NCI-H460 (cell line): ENCODE measurements at regions not wholly inside any gene's neighbourhood (a gene's known extent, or its start where the extent isn't known, plus 50 kb on each side); places are given as distances from the start of the nearest gene placed in this dataset.

Experiments
- DNase-seq: peaks from one replicate; pipeline ENCODE4 v3.0.0-alpha.2; 2016; ENCODE audit warnings: low read depth; ENCODE audit errors: extremely low read depth

DNA sequence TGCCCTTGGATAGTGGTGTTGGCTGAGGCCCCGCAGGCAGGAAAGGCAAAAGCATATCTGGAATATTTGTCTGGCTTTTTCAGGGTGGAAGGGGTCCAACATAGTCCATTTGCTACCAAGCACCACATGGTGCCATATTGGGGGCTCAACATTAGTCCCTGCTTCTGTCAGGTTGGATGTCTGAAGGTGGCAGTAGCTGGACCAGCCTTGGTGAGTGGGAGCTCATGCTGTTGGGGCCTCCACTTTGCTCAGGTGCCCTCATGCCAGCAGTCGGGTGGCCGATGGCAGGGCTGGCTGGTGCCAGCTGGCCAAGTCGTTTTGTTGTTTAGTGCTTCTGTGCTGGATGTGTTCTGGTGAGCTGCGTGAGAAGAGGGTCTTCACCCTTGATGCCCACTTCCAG lies 135.3 kb downstream of the PAPOLA start:
- no peak for DNase-seq

DNA sequence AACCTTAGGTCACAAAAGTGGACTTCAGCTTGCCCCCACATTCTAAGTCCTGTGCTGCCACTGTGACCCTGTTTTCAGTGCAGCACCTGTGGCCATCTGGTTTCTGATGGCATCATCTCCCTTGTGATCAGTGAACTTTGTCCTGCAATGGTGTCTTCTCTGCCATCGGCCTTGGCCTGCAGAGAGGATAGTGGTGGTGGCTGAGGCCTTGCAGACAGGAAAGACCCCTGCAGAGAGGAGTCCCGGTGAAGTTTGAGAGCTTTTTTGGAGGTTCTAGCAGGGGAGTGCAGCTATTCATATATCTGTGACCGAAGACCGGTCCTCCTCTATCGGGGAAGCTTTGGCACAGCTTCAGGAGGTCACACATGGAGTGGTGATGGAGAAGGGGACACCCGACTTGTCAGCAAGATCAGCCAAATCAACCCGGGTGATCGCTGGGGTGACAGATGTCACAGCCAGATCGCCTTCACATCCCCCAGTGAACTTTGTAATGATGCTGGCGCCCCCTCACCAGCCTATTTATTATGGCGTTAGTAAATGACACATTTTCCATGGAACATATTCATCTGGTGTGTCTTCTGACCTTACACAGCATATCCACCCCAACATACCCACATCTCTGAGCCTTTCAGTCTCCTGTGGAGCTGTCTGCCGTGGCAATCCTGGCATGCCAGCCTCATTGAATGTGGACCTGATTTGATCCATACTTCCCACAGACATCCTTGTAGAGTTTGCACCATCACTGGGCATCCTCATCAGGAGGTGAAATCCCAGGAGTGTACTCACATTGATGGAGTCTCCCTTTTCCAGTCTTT lies 136.1 kb downstream of the PAPOLA start:
- DNase-seq = no peak

DNA sequence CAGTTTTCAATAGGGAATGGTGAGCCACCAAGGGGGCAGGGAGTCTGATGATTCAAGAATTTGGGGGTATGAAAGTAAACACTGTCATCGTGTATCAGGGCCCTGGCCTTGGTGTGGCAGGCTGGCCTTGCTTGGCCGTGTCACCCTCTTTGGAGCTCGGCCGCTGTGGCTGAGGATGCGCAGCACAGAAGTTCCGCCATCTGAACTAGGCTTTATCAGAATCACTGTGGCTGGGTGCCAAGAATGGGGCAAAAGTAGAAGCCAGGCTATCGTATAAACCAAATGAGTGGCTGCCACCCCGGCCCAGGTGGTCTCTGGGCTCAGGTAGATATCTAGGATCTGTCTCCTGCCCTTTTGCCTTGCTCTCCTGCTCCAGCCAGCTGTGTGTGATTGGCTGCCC lies 137.4 kb downstream of the PAPOLA start:
- DNase-seq = no peak

DNA sequence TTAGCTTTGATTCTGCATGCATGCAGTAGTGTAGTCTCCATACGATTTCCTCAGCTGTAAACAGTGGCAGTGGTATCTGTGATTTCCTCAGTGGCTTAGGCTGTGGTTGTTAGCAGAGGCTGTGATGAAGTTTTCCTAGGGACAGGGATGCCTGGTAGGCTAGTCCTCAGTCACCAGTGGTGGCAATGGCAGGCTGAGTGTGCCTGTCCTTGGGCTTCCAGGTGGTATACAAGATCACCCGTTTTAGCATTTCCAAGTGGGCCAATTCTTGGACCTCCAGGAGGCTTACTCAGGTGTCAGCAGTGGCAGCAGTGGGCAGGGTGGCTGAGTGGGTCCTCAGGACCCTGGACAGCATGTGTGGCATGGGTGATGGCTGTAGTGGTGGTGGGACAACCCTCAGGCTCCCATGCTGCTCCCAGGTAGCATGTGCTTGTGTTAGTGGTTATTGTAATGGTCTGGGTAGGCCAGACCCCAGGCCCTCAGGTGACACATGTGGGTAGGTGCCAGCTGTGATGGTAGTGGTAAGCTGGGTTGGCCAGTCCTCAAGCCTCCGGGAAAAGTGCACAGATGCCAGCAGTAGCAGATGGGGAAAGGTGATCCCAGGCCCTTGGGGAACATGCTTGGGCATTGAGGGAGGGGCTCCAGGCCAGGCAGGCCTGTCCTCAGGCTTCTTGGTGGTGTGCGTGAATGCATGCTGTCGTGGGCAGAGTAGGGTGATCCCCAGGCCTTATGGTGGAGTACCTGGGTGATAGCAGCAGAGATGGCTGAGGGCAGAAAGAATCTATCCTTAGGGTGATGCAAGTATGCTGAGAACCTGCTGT lies 146.5 kb downstream of the PAPOLA start:
- no peak for DNase-seq

DNA sequence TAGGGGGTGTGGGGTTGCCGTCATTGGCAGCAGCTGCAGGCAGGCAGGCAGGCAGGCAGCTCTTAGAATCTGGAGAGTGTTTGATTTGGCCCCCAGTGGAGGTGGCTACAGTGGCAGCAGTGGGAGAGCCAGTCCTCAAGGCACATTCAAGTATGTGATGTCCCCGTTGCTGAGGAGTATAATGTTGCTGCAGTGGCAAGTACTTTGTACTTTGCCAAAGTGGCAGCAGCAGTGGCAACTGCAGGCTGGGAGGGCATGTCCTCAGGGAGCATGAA lies 147.1 kb downstream of the PAPOLA start:
- DNase-seq = no peak

DNA sequence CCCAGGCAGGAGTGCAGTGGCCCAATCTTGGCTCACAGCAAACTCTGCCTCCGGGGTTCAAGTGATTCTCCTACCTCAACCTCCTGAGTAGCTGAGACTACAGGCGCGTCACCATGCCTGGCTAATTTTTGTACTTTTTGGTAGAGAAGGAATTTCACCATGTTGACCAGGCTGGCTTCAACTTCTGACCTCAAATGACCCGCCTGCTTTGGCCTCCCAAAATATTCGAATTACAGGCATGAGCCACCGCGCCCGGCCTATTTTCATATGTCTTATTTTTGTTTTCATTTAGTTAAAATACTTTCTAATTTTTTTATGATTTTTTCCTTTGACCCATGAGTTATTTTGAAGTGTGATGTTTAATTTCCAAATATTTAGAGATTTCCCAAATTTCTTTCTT lies 143.6 kb upstream of the VRK1 start:
- no peak for DNase-seq

DNA sequence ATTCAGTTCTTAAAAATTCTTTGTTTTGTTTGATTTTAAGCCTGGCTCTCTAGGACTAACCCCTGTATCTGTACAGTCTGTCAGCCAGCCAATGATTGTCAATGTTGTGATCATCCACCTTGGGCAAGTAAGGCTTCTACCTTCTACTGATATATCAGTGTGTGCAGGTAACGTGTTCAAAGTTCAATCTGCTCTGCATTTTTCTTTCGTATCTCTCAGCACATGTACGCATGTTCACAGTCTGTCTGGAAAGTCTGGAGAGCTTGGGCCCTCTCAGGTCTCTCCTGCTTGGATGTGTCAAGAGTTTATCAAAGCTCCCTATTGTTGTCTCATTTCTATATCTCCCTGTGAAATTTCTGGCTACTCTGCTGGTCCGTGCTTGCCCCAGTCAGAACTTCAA lies 138.6 kb upstream of the VRK1 start:
- no peak for DNase-seq

DNA sequence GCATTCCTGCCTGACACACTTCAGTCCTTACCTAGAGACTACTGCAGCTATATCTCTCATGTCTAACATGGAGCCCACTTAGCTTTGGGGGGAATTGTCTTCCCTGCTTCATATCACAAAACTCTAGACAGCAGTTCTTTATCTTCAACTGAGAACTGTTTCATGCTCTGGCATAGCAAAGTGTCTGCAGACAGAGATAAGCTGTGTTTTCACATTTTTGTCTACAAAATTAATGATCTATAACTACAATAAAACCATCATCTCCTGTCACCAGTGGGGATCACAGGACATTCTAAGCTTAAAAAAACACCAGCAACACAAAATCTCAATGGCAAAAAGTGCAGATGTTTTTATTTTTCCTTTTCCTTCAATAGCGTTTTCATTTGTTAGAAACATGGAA lies 137.1 kb upstream of the VRK1 start:
- DNase-seq = no peak

DNA sequence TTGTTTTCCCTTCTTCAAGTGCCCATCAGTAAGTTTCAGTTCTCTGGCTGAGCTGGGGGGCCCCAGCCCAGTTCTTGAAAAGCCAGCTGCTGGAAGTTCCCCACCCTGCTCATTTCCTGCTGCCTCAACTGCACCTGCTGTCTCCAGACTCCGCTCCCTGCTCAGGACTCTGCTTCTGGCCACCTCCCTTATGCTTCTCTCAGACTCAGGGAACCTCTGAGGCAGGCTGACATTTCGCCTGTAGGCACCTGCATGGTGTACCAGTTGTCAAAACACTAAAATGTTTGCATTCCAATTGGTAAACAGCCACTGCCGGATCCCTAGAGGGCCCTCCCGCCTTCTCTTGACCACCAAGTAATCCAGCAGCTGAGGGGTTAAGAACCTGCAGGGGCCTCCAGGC lies 136.5 kb upstream of the VRK1 start:
- DNase-seq = no peak

DNA sequence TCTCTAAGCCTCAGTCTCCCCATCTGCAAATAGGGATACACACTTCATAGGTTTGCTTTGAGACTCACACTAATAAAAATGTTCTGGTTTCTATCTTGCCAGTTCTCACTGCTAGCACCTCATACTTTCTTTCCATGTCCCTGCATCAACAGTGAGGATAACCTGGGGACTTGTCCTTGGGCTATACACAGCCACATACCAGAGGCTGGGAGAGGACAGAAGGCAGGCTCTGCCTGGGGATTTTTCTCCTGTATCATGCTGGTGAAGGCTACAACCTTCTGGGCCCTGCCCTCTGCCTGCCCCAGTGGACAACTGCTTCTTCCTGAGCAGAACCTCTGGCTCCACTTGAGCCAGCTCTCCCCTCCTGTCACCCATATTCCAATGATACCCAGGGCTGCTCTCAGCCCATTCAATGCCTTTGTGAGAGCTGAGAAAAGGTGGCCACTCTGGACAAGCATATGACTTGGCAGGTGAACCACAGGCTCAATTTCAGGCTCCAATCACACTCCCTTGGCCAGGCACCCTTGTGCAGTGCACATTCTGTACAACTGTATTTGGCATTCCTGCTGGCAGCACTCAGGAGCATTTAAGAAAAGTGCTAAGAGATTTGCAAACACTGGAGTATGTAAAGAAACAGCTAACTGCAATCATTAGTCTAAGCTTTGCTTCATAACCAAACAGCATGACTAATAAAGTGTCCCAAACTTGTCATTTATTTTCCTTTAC lies 135.8 kb upstream of the VRK1 start:
- no peak for DNase-seq

DNA sequence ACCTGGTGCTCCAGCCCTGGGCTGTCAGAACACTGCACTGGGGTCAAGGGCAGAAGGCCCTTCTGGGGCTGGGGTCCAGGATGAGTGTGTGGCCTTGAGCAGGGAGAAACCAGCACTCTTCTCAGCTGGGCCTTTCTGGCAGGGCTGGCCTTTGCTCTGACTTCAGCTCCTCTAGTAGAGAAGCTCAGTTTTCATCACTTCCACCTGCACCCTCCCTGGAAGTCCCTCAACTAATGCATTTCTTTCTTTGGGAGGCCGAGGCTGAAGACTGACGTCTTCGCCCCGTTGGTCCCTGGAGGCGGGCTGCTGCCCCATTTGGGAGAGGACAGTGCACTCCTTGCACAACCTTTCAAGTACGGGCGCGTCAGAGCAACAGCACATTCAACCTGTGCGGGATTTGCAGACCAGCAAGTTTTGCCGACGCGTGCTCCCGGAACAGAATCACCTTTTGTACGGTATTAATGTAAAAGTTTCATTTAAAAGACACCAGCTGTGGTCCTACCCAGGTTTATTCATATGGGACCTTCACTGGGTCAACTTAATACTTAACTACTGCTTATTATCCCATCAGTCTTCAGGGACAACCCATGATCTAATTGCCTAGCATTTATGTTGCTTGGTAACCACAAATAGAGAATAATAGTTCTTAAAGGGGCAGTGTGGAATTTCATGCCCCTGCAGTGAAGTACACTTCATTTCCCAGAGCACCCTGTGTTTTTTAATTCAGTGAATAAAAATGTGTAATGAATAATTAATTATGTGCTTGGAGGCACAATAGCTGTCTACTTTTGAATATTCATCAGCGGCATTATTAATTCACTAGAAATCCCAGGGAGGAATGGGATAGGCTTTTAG lies 134.8 kb upstream of the VRK1 start:
- DNase-seq = no peak

DNA sequence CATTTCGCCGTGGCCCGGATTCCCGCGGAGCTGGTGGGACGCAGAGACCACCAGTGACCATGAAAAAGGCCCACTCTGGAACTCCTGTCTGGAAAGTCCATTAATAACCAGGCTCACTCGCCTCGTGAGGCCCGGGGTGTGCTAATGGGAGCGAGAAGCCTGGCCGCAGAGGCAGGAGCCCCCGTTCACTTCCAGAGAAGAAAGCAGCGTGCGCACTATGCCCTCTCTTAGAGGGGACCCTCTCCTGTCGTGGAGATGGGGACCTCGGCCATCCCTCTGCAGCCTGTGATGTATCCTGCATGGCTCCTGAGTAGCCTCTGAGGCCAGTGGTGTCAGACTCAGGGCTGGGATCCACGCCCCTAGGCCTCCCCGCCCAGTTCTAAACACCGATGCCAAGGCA lies 134.1 kb upstream of the VRK1 start:
- no peak for DNase-seq

DNA sequence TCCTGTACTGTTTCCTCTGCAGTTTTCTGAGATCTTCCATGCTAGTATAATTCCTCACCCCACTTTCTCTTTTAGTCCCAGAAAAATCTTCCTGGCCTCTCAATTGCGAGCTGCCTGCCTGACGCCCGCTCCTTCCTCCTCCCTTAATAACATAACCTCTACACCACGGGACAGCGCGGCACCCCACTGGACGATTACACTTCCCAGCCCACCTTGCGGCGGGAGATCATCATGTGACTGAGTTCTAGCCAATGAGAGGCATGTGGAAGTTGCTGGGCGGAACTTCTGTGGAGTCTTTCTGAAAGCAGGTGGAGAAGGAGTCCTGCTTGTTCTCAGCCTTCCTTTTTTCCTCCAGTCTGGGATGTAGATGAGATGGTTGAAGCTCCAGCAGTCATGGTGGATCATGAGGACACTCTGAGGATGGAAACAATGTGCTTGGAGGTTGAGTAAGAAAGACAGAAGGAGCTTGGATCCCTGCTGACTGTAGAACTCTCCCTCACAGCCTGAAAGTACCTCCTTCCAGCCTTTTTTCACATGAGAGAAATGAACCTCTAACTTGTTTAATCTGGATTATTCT lies 133.6 kb upstream of the VRK1 start:
- DNase-seq = no peak

DNA sequence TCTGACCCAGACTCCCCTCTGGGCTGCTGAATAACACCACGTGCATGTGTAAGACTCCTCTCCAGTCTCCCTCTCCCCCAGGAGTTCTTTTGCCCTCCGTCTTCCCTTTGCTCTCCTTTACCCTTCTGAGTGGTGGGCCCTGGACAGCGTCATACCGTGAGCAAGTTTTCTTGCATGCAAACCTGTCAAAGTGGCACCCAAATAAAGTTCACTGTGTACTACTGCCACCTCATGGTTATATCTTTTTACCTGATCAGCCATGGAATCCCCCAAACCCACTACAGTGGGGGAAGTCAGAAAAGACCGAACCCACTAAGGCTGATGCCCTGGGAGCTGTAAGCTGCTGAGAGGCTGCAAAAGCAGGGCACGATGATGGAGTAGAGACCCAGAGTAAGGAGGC lies 131.1 kb upstream of the VRK1 start:
- DNase-seq = no peak

DNA sequence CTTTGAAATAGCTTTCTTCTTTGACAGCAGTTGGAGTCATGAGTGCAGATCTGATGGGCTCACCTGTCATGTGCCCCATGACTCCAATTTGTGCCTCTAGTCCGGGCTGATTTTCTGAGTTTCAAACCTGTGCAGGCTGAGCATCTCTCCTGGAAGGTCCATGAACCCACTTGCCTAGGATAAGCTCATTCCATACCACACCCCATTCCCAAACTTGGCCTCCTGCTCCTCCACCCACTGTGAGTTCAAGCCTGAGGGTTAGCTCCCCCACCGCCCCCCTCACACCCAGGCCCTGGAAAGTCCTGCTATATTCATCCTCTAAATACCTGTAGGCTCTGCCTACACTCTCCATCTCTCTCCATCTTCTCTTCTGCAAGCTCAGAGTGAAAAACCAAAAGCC lies 126.8 kb upstream of the VRK1 start:
- DNase-seq = no peak

DNA sequence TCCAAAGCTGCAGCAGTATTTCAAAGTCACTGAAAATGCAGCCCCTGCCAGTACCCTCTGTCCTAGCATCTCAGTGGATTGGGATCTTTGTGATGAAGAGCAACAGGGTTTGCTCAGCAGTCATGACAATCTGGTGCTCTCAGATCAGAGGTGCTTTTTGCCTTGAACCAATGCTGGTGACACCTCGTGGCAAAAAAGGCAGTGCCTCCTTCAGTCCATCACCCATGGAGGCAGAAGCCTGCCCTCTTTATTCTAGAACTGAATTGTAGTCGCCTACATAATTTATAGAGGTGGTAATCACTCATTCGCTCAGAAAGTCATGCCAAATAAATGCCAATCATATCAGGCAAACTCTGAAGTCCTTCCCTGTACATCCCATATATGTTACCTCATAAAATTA lies 126.0 kb upstream of the VRK1 start:
- DNase-seq = no peak

DNA sequence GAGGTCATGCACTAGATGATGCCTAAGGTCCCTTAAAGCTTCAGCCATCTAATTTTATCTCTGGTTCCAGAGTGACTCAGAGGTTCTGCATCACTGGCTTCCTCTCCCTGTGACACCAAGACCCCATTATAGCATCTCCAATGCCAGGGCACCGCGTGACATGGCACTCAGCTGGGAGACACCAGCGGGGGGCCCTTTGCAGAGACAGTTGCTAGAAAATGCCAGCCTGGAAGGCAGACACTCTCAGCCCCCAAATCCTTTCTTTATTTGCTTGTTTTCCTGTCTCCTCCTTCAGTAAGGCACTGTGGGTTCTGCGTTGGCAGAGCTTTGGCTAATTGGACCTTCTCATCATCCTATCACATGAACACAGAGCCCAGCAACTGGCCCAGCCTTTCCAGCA lies 123.5 kb upstream of the VRK1 start:
- DNase-seq = no peak

DNA sequence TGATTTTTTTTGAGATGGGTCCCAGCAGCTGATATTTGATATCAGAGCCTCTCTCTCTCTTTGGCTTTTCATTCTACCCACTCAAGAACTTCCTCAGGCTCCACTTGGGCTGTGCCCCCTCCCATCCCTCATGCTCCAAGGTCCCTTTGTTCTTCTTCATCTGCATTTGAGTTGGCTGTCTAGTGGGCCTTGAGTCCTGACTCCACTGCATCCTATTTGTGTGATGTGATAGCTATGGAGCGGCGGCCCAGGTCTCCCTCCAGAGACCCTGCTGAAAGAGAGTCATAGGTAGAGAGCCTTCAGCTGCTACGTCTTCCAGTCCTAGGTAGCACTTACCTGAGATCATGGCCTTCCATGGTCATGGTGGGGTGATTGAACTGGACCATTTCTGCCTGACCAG lies 123.1 kb upstream of the VRK1 start:
- no peak for DNase-seq

DNA sequence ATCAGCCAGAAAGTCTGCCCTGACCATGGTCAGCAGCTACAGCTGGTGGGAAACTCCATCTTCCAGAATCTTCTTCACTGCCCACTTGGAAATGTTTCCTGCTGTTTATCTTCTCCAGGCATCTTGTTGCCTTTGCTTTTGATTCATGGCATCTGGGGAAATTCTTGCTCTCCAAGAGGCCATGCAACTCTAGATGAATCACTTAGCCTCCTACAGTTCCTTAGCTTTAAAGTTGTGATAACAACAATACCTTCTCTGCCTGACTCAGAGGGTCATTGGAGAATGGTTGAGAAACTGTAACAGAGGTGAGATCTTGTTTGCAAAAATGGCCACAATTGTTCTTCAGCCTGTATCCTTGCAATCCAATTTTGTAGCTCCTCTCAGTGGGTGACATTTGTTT lies 121.0 kb upstream of the VRK1 start:
- no peak for DNase-seq

DNA sequence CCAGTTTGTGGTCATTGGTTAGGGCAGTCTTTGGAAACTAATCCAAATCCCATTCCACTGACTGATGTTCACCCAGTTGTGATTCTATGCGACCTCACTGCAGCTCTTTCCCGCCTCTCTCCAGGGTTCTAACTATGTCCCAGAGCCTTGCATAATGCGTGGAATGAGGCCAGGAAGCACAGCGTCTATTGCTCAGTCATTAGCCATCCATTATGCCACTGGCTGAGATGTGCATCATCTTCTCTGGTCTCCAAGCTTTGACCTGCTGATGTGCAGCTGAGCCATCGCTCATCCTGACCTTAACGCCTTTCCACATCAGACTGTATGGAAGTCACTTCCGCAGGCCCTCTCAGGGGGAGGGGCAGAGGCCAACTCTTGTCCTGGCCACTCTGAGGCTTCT lies 115.4 kb upstream of the VRK1 start:
- DNase-seq = no peak

DNA sequence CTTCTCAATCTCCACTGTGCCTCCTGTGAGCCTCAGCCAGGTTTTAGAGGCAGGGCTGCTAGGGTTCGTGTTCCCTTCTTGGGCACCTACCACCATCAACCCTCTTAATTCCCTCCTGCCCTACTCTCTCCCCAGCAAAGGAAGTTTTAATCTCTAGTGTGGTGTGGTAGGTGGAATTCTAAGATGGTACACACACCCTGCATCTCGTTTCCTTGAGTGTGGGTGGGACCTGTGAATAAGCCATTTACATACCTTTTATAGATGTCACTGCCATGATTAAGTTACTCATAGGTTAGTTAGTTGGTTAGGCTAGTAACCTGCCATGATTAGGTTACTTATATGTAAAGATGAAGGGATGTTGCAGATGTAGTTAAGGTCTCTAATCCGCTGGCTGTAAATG lies 114.8 kb upstream of the VRK1 start:
- no peak for DNase-seq
